ENCODE measurements at regions not wholly inside any gene's neighbourhood (a gene's known extent, or its start where the extent isn't known, plus 50 kb on each side); places are given as distances from the start of the nearest gene placed in this dataset.
"Not testable (repeated sequence)": the region's sequence is repeated elsewhere in the genome, so short reads cannot be mapped to it uniquely, and the experiment has no call there.

- intact Hi-C loops (cut with micrococcal nuclease) = no loop called here
- H3K4me3 Mint-ChIP-seq = no peak overlapping the region
- peaks cover 4% of the 10 kb centered on the region for H3K9me3 Mint-ChIP-seq
- DNase-seq (ENCODE audit: low spot score) = no peak
- no peaks in the 10 kb centered on the region for H3K27me3 Mint-ChIP-seq (ENCODE audit: insufficient read depth)
- no peaks in the 10 kb centered on the region for H3K36me3 Mint-ChIP-seq (ENCODE audit: low read depth)
- H3K27ac Mint-ChIP-seq = no peak overlapping the region
- no peaks in the 10 kb centered on the region for H3K4me1 Mint-ChIP-seq (ENCODE audit: low read depth)
Measured at GRCh38 chr6:16049168-16049567, 79.7 kb upstream of the MYLIP start.

- no peaks in the 10 kb centered on the region for H3K27me3 Mint-ChIP-seq (ENCODE audit: insufficient read depth)
- intact Hi-C loops (cut with micrococcal nuclease) = no loop called here
- H3K27ac Mint-ChIP-seq = no peak overlapping the region
- DNase-seq (ENCODE audit: low spot score) = no peak
- no peaks in the 10 kb centered on the region for H3K4me1 Mint-ChIP-seq (ENCODE audit: low read depth)
- H3K36me3 Mint-ChIP-seq (ENCODE audit: low read depth) = no peaks in the 10 kb centered on the region
- no peak overlapping the region for H3K4me3 Mint-ChIP-seq
- H3K9me3 Mint-ChIP-seq = peaks cover 4% of the 10 kb centered on the region
Measured at GRCh38 chr6:16048221-16048620, 80.7 kb upstream of the MYLIP start.

GRCh38 chr6:16047435-16047990, 81.4 kb upstream of the MYLIP start:
- intact Hi-C loops (cut with micrococcal nuclease) = no loop called here
- Mint-ChIP-seq H3K4me3 (no peak overlapping the region), H3K4me1 (ENCODE audit: low read depth) (no peaks in the 10 kb centered on the region)

GRCh38 chr6:16045238-16045637, 83.6 kb upstream of the MYLIP start:
- H3K9me3 Mint-ChIP-seq = peaks cover 4% of the 10 kb centered on the region
- H3K36me3 Mint-ChIP-seq (ENCODE audit: low read depth) = no peaks in the 10 kb centered on the region
- no peak for DNase-seq (ENCODE audit: low spot score)
- no peak overlapping the region for H3K4me3 Mint-ChIP-seq
- no peaks in the 10 kb centered on the region for H3K27me3 Mint-ChIP-seq (ENCODE audit: insufficient read depth)
- no peak overlapping the region for H3K27ac Mint-ChIP-seq
- H3K4me1 Mint-ChIP-seq (ENCODE audit: low read depth) = no peaks in the 10 kb centered on the region
- intact Hi-C loops (cut with micrococcal nuclease) = no loop called here

More at GRCh38 chr6:16047435-16047990, 81.4 kb upstream of the MYLIP start:
- Mint-ChIP-seq H3K36me3 (ENCODE audit: low read depth) (no peaks in the 10 kb centered on the region), H3K27ac (no peak overlapping the region), H3K9me3 (peaks cover 4% of the 10 kb centered on the region), H3K27me3 (ENCODE audit: insufficient read depth) (no peaks in the 10 kb centered on the region)
- no peak for DNase-seq (ENCODE audit: low spot score)

GRCh38 chr6:16044211-16044643, 84.7 kb upstream of the MYLIP start:
- no peak for DNase-seq (ENCODE audit: low spot score)
- Mint-ChIP-seq H3K4me1 (ENCODE audit: low read depth) (peaks cover 4% of the 10 kb centered on the region), H3K36me3 (ENCODE audit: low read depth) (no peaks in the 10 kb centered on the region), H3K27ac (no peak overlapping the region), H3K9me3 (peaks cover 4% of the 10 kb centered on the region), H3K4me3 (no peak overlapping the region), H3K27me3 (ENCODE audit: insufficient read depth) (peaks cover 3% of the 10 kb centered on the region)
- intact Hi-C loops (cut with micrococcal nuclease) = no loop called here

GRCh38 chr6:16043171-16044135, 85.4 kb upstream of the MYLIP start:
- intact Hi-C loops (cut with micrococcal nuclease) = no loop called here
- H3K4me3 Mint-ChIP-seq = no peak overlapping the region
- no peak for DNase-seq (ENCODE audit: low spot score)
- H3K9me3 Mint-ChIP-seq = peaks cover 4% of the 10 kb centered on the region
- H3K4me1 Mint-ChIP-seq (ENCODE audit: low read depth) = peaks cover 4% of the 10 kb centered on the region
- no peaks in the 10 kb centered on the region for H3K36me3 Mint-ChIP-seq (ENCODE audit: low read depth)
- H3K27ac Mint-ChIP-seq = no peak overlapping the region
- peaks cover 3% of the 10 kb centered on the region for H3K27me3 Mint-ChIP-seq (ENCODE audit: insufficient read depth)

GRCh38 chr6:16042751-16043150, 86.1 kb upstream of the MYLIP start:
- H3K4me1 Mint-ChIP-seq (ENCODE audit: low read depth) = peaks cover 4% of the 10 kb centered on the region
- intact Hi-C loops (cut with micrococcal nuclease) = no loop called here

GRCh38 chr6:16041327-16041726, 87.6 kb upstream of the MYLIP start:
- Mint-ChIP-seq H3K27me3 (ENCODE audit: insufficient read depth) (peaks cover 3% of the 10 kb centered on the region), H3K4me3 (no peak overlapping the region), H3K36me3 (ENCODE audit: low read depth) (no peaks in the 10 kb centered on the region), H3K4me1 (ENCODE audit: low read depth) (peaks cover 4% of the 10 kb centered on the region), H3K27ac (no peak overlapping the region), H3K9me3 (peaks cover 4% of the 10 kb centered on the region)
- no peak for DNase-seq (ENCODE audit: low spot score)
- intact Hi-C loops (cut with micrococcal nuclease) = no loop called here

More at GRCh38 chr6:16042751-16043150, 86.1 kb upstream of the MYLIP start:
- Mint-ChIP-seq H3K27ac (no peak overlapping the region), H3K9me3 (peaks cover 4% of the 10 kb centered on the region), H3K4me3 (no peak overlapping the region), H3K27me3 (ENCODE audit: insufficient read depth) (peaks cover 3% of the 10 kb centered on the region), H3K36me3 (ENCODE audit: low read depth) (no peaks in the 10 kb centered on the region)
- DNase-seq (ENCODE audit: low spot score) = no peak

GRCh38 chr6:16040628-16040974, 88.3 kb upstream of the MYLIP start:
- Mint-ChIP-seq H3K27ac (no peak overlapping the region), H3K9me3 (no peaks in the 10 kb centered on the region), H3K4me1 (ENCODE audit: low read depth) (peaks cover 4% of the 10 kb centered on the region), H3K4me3 (no peak overlapping the region), H3K36me3 (ENCODE audit: low read depth) (no peaks in the 10 kb centered on the region), H3K27me3 (ENCODE audit: insufficient read depth) (peaks cover 3% of the 10 kb centered on the region)
- intact Hi-C loops (cut with micrococcal nuclease) = no loop called here
- no peak for DNase-seq (ENCODE audit: low spot score)

GRCh38 chr6:16039892-16040627, 88.8 kb upstream of the MYLIP start:
- H3K4me1 Mint-ChIP-seq (ENCODE audit: low read depth); DNase-seq (ENCODE audit: low spot score); H3K27me3 Mint-ChIP-seq (ENCODE audit: insufficient read depth); H3K36me3 Mint-ChIP-seq (ENCODE audit: low read depth); H3K27ac Mint-ChIP-seq; intact Hi-C loops (cut with micrococcal nuclease); H3K4me3 Mint-ChIP-seq; H3K9me3 Mint-ChIP-seq: not testable (repeated sequence)

GRCh38 chr6:16038938-16039337, 89.9 kb upstream of the MYLIP start:
- H3K4me1 Mint-ChIP-seq (ENCODE audit: low read depth) = peaks cover 4% of the 10 kb centered on the region
- peaks cover 4% of the 10 kb centered on the region for H3K27me3 Mint-ChIP-seq (ENCODE audit: insufficient read depth)
- no peaks in the 10 kb centered on the region for H3K36me3 Mint-ChIP-seq (ENCODE audit: low read depth)
- intact Hi-C loops (cut with micrococcal nuclease) = no loop called here
- H3K4me3 Mint-ChIP-seq = no peak overlapping the region
- H3K9me3 Mint-ChIP-seq = no peaks in the 10 kb centered on the region
- DNase-seq (ENCODE audit: low spot score) = no peak
- H3K27ac Mint-ChIP-seq = peak overlapping the region; percentile 6

- Mint-ChIP-seq H3K36me3 (ENCODE audit: low read depth) (no peaks in the 10 kb centered on the region), H3K4me3 (no peak overlapping the region), H3K9me3 (no peaks in the 10 kb centered on the region), H3K4me1 (ENCODE audit: low read depth) (peaks cover 4% of the 10 kb centered on the region), H3K27me3 (ENCODE audit: insufficient read depth) (peaks cover 8% of the 10 kb centered on the region), H3K27ac (no peak overlapping the region)
- DNase-seq (ENCODE audit: low spot score) = no peak
- intact Hi-C loops (cut with micrococcal nuclease) = no loop called here
Measured at GRCh38 chr6:16035488-16036080, 93.3 kb upstream of the MYLIP start.

GRCh38 chr6:16033214-16033613, 95.7 kb upstream of the MYLIP start:
- Mint-ChIP-seq H3K9me3 (no peaks in the 10 kb centered on the region), H3K27ac (no peak overlapping the region)
- intact Hi-C loops (cut with micrococcal nuclease) = no loop called here

More at GRCh38 chr6:16033214-16033613, 95.7 kb upstream of the MYLIP start:
- no peak for DNase-seq (ENCODE audit: low spot score)
- Mint-ChIP-seq H3K27me3 (ENCODE audit: insufficient read depth) (peaks cover 6% of the 10 kb centered on the region), H3K4me3 (no peak overlapping the region), H3K4me1 (ENCODE audit: low read depth) (no peaks in the 10 kb centered on the region), H3K36me3 (ENCODE audit: low read depth) (no peaks in the 10 kb centered on the region)

All from activated T-helper 1 cell treated with anti-CD3 and anti-CD28 coated beads, Interleukin-12 subunit alpha, Interleukin-12 subunit beta, Interleukin-2, Interleukin-4 antibody, amounts not matched to agents 30 ng/mL and 10 ng/mL and 1 ng/mL, durations not matched to agents 14 hours and 24 hours and 36 hours (primary cell).